ENCODE measurements at regions not wholly inside any gene's neighbourhood (a gene's known extent, or its start where the extent isn't known, plus 50 kb on each side); places are given as distances from the start of the nearest gene placed in this dataset.

GRCh38 chr2:15861898-15862297 is 78.5 kb upstream of the MYCN start:
- TF ChIP-seq, protein P1, sequence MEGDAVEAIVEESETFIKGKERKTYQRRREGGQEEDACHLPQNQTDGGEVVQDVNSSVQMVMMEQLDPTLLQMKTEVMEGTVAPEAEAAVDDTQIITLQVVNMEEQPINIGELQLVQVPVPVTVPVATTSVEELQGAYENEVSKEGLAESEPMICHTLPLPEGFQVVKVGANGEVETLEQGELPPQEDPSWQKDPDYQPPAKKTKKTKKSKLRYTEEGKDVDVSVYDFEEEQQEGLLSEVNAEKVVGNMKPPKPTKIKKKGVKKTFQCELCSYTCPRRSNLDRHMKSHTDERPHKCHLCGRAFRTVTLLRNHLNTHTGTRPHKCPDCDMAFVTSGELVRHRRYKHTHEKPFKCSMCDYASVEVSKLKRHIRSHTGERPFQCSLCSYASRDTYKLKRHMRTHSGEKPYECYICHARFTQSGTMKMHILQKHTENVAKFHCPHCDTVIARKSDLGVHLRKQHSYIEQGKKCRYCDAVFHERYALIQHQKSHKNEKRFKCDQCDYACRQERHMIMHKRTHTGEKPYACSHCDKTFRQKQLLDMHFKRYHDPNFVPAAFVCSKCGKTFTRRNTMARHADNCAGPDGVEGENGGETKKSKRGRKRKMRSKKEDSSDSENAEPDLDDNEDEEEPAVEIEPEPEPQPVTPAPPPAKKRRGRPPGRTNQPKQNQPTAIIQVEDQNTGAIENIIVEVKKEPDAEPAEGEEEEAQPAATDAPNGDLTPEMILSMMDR (IDR thresholded peaks at IDR 0.05 in 8 of 11, conservative IDR thresholded peaks at IDR 0.05 in 3 of 11), result no peak
- TF ChIP-seq POLR2A (IDR thresholded peaks at IDR 0.05), result no peak

Measured in spleen (tissue), 7 donors.